HG02763 (cell line): ENCODE measurements at regions not wholly inside any gene's neighbourhood (a gene's known extent, or its start where the extent isn't known, plus 50 kb on each side); places are given as distances from the start of the nearest gene placed in this dataset.

Experiments
- ATAC-seq: cut with Tn5 transposase; IDR thresholded peaks from one replicate; pipeline ENCODE4 v1.9.1; 2021; ENCODE audit warnings: mild to moderate bottlenecking, moderate library complexity; ENCODE audit not compliant: unreplicated experiment

GRCh38 chr14:35989736-35990135 lies 163.6 kb downstream of the BRMS1L start:
- no peak for ATAC-seq

GRCh38 chr14:35988972-35989690 lies 163.0 kb downstream of the BRMS1L start:
- no peak for ATAC-seq

GRCh38 chr14:35988550-35988949 lies 162.4 kb downstream of the BRMS1L start:
- ATAC-seq: no peak

GRCh38 chr14:35987731-35988130 lies 161.6 kb downstream of the BRMS1L start:
- ATAC-seq: no peak

- ATAC-seq: peak; percentile 82
These were observed 160.1 kb downstream of the BRMS1L start for GRCh38 chr14:35986219-35986573.

- ATAC-seq: no peak
These were observed 159.5 kb downstream of the BRMS1L start for GRCh38 chr14:35985474-35986218.

- no peak for ATAC-seq
These were observed 153.4 kb downstream of the BRMS1L start for GRCh38 chr14:35979531-35979930.

- ATAC-seq: no peak
These were observed 152.4 kb downstream of the BRMS1L start for GRCh38 chr14:35978561-35978960.

GRCh38 chr14:35975814-35976213 lies 149.7 kb downstream of the BRMS1L start:
- no peak for ATAC-seq

GRCh38 chr14:35973770-35974169 lies 147.6 kb downstream of the BRMS1L start:
- ATAC-seq: no peak

GRCh38 chr14:35971965-35972630 lies 146.0 kb downstream of the BRMS1L start:
- no peak for ATAC-seq

GRCh38 chr14:35969310-35969709 lies 143.2 kb downstream of the BRMS1L start:
- ATAC-seq: no peak

GRCh38 chr14:35965400-35965799 lies 139.3 kb downstream of the BRMS1L start:
- no peak for ATAC-seq

GRCh38 chr14:35964697-35965286 lies 138.7 kb downstream of the BRMS1L start:
- ATAC-seq: no peak

- no peak for ATAC-seq
These were observed 137.1 kb downstream of the BRMS1L start for GRCh38 chr14:35963209-35963608.

GRCh38 chr14:35961697-35962274 lies 135.6 kb downstream of the BRMS1L start:
- ATAC-seq: no peak

GRCh38 chr14:35959835-35960234 lies 133.7 kb downstream of the BRMS1L start:
- no peak for ATAC-seq

- no peak for ATAC-seq
These were observed 132.4 kb downstream of the BRMS1L start for GRCh38 chr14:35958499-35958898.

GRCh38 chr14:35956376-35957085 lies 130.4 kb downstream of the BRMS1L start:
- ATAC-seq: no peak

GRCh38 chr14:35952584-35952983 lies 126.4 kb downstream of the BRMS1L start:
- ATAC-seq: no peak
